GM12878 (cell line): ENCODE measurements at regions not wholly inside any gene's neighbourhood (a gene's known extent, or its start where the extent isn't known, plus 50 kb on each side); places are given as distances from the start of the nearest gene placed in this dataset.

ENCODE experiments used
- ATAC-seq: fragments of 200-7000 bp; cut with Tn5 transposase; 3 replicates; pipeline ENCODE4 v1.9.1; 2020; ENCODE audit warnings: mild to moderate bottlenecking, moderate library complexity
- BruUV-seq: library from RNA; stranded (reverse); fragments of 400-500 nt; replicated peaks from 2 replicates; lab custom pipeline; 2021; lab: Mats Ljungman, UMichigan
- CTCF ChIA-PET: fragments of 300-600 bp; sonication (Branson Sonifier 250); formaldehyde crosslinking; extraction: SDS; loops from one replicate; lab custom pipeline; 2021; ENCODE audit warnings: inconsistent platforms; lab: Yijun Ruan, JAX
- POLR2A ChIA-PET: fragments of 350-600 bp; formaldehyde crosslinking; extraction: SDS; loops from one replicate; lab custom pipeline; 2021; ENCODE audit warnings: inconsistent platforms; lab: Charles Lee
- RAD21 ChIA-PET: fragments of 300-600 bp; sonication (Branson Sonifier 250); formaldehyde crosslinking; loops from one replicate; lab custom pipeline; 2023; ENCODE audit warnings: antibody characterized with exemption; ENCODE audit not compliant: unreplicated experiment; lab: Charles Lee
- SMC1A ChIA-PET: fragments of 300-600 bp; sonication (Branson Sonifier 250); formaldehyde crosslinking; loops from one replicate; lab custom pipeline; 2023; ENCODE audit not compliant: unreplicated experiment, uncharacterized antibody; lab: Charles Lee
- DNase-seq: peaks from one replicate; pipeline ENCODE4 v3.0.0-alpha.2; 2011; ENCODE audit warnings: low read depth, low spot score
- FAIRE-seq: peaks from 3 replicates; lab custom pipeline; 2011; peaks lifted over from hg19 to GRCh38; lab: Jason Lieb, UNC
- H2AFZ ChIP-seq: 2 replicates; pipeline ENCODE4 v1.6.0; 2011; ENCODE audit warnings: low read depth, low read length, control low read depth; ENCODE audit not compliant: control insufficient read depth
- H3K27ac ChIP-seq: 2 replicates; pipeline ENCODE4 v1.5.1; 2011; ENCODE audit warnings: control low read depth; ENCODE audit not compliant: control insufficient read depth, insufficient read depth
- H3K27me3 ChIP-seq, 2 experiments: replicated peaks in 1 of 2; 2 replicates each; pipeline versions ENCODE4 v1.6.0 to v1.6.1; 2011; ENCODE audit warnings: low read length in 1 of 2; ENCODE audit not compliant: control insufficient read depth in 2 of 2, insufficient read depth in 2 of 2
- H3K36me3 ChIP-seq, 2 experiments: 2 replicates each; pipeline ENCODE4 v1.5.1; 2011; ENCODE audit warnings: low read length in 1 of 2; ENCODE audit not compliant: control insufficient read depth in 2 of 2, insufficient read depth in 2 of 2
- H3K4me1 ChIP-seq: 2 replicates; pipeline ENCODE4 v1.6.1; 2011; ENCODE audit warnings: mild to moderate bottlenecking, low read length, moderate library complexity, mixed read lengths; ENCODE audit not compliant: control insufficient read depth, insufficient read depth
- H3K4me2 ChIP-seq: 2 replicates; pipeline ENCODE4 v1.6.0; 2011; ENCODE audit warnings: control low read depth; ENCODE audit not compliant: control insufficient read depth, insufficient read depth
- H3K4me3 ChIP-seq: fragments of 200-600 bp; sonication (generic); 2 replicates; pipeline ENCODE4 v1.5.1; 2016
- H3K79me2 ChIP-seq: 2 replicates; pipeline ENCODE4 v1.6.0; 2011; ENCODE audit warnings: low read length; ENCODE audit not compliant: control insufficient read depth, insufficient read depth
- H3K9ac ChIP-seq: 2 replicates; pipeline ENCODE4 v1.8.0; 2011; ENCODE audit warnings: low read length, control low read depth, mixed read lengths; ENCODE audit not compliant: control insufficient read depth, insufficient read depth
- H3K9me3 ChIP-seq: replicated peaks from 3 replicates; pipeline ENCODE4 v1.5.1; 2011; ENCODE audit warnings: mild to moderate bottlenecking, low read length; ENCODE audit not compliant: control insufficient read depth, insufficient read depth
- H4K20me1 ChIP-seq: 2 replicates; pipeline ENCODE4 v1.6.0; 2011; ENCODE audit not compliant: control insufficient read depth, insufficient read depth
- CEBPZ ChIP-seq: fragments of 150-350 bp; IDR thresholded peaks from 2 replicates; pipeline ENCODE4 v1.6.1; 2016; ENCODE audit warnings: low read depth, low read length
- DPF2 ChIP-seq: fragments of 450-650 bp; IDR thresholded peaks from 2 replicates; pipeline ENCODE4 v1.6.1; 2017; ENCODE audit warnings: mild to moderate bottlenecking
- FOS ChIP-seq: IDR thresholded peaks from 3 replicates; pipeline ENCODE4 v1.6.1; 2011; ENCODE audit warnings: borderline replicate concordance; ENCODE audit not compliant: insufficient read length; ENCODE audit errors: extremely low read depth
- GATAD2B ChIP-seq: fragments of 450-650 bp; conservative IDR thresholded peaks from 2 replicates; pipeline ENCODE4 v1.6.1; 2017; ENCODE audit warnings: low read depth, mild to moderate bottlenecking, moderate library complexity
- HDGF ChIP-seq: fragments of 450-650 bp; IDR thresholded peaks from 2 replicates; pipeline ENCODE4 v1.6.1; 2016; ENCODE audit warnings: antibody characterized with exemption
- IRF3 ChIP-seq: fragments of 450-650 bp; IDR thresholded peaks from 2 replicates; pipeline ENCODE4 v1.6.1; 2014; ENCODE audit warnings: mild to moderate bottlenecking
- MEF2A ChIP-seq: IDR thresholded peaks from 2 replicates; pipeline ENCODE4 v1.6.1; 2011; ENCODE audit warnings: low read depth, mild to moderate bottlenecking, low read length, moderate library complexity; ENCODE audit not compliant: insufficient read depth
- MXI1 ChIP-seq: fragments of 150-350 bp; IDR thresholded peaks from 2 replicates; pipeline ENCODE4 v1.6.1; 2011; ENCODE audit warnings: low read depth, mild to moderate bottlenecking, inconsistent platforms, low read length, improper control_type of control experiment
- NFXL1 ChIP-seq: fragments of 450-650 bp; IDR thresholded peaks from 2 replicates; pipeline ENCODE4 v1.6.1; 2017; ENCODE audit warnings: antibody characterized with exemption, mild to moderate bottlenecking, borderline replicate concordance
- NFYA ChIP-seq: IDR thresholded peaks from 2 replicates; pipeline ENCODE4 v1.6.1; 2011; ENCODE audit warnings: low read depth, mild to moderate bottlenecking, low read length, improper control_type of control experiment, borderline replicate concordance
- NR2C2 ChIP-seq: IDR thresholded peaks from 2 replicates; pipeline ENCODE4 v1.6.1; 2011; ENCODE audit warnings: borderline replicate concordance, low read depth; ENCODE audit not compliant: control insufficient read depth, insufficient read length
- POLR2A ChIP-seq: IDR thresholded peaks from 2 replicates; pipeline ENCODE4 v1.6.1; 2011; ENCODE audit warnings: low read depth, mild to moderate bottlenecking, low read length
- RELA ChIP-seq: fragments of 450-650 bp; IDR thresholded peaks from 2 replicates; pipeline ENCODE4 v1.8.0; 2014; ENCODE audit warnings: borderline replicate concordance; ENCODE audit not compliant: partially characterized antibody
- SRF ChIP-seq, 2 experiments: IDR thresholded peaks; 2 replicates each; pipeline ENCODE4 v1.6.1; 2011; ENCODE audit warnings: low read depth in 2 of 2, low read length in 2 of 2, mild to moderate bottlenecking in 1 of 2, moderate library complexity in 1 of 2
- USF2 ChIP-seq: IDR thresholded peaks from 2 replicates; pipeline ENCODE4 v1.6.1; 2011; ENCODE audit warnings: low read depth, low read length, improper control_type of control experiment, borderline replicate concordance
- WGBS: methylation state at CpG from one replicate; pipeline ENCODE4 v1.1.6; 2016; ENCODE audit warnings: low lambda C conversion rate; ENCODE audit not compliant: insufficient replicate concordance, insufficient coverage; ENCODE audit errors: missing lambda C conversion rate; 5-methylcytosine and 5-hydroxymethylcytosine counted together
- in situ Hi-C: fragments of 300-500 bp; cut with MboI; formaldehyde crosslinking; loops from 9 replicates; pipeline ENCODE4 v1.14.3; 2018; ENCODE audit warnings: mixed read lengths
- intact Hi-C: fragments of 100-400 bp; cut with micrococcal nuclease; formaldehyde crosslinking; loops from one replicate; pipeline ENCODE4 v1.14.2; 2022; ENCODE audit not compliant: unreplicated experiment

- ChIA-PET CTCF (no interaction called here), POLR2A (no interaction called here), RAD21 (no interaction called here), SMC1A (no interaction called here)
- FAIRE-seq (no peak), DNase-seq (no peak), ATAC-seq (no peak)
- H3K9ac ChIP-seq: no peak overlapping the region
- 58% methylated on average over 3 of the region's 3 CpGs for WGBS
- intact Hi-C loops: no loop called here
- H3K9me3 ChIP-seq: no peaks in the 10 kb centered on the region
- H3K27me3 ChIP-seq: no peaks in the 10 kb centered on the region; a peak in 1 of 4 replicates
- no peaks in the 10 kb centered on the region for H4K20me1 ChIP-seq
- TF ChIP-seq NFXL1 (no peak), NFYA (no peak)
- H2AFZ ChIP-seq: no peak overlapping the region
- BruUV-seq: no TSS peak
- no peaks in the 10 kb centered on the region for H3K36me3 ChIP-seq
- H3K4me2 ChIP-seq: no peak overlapping the region
- in situ Hi-C loops: no loop called here
- no peaks in the 10 kb centered on the region for H3K79me2 ChIP-seq
- no peak overlapping the region for H3K4me3 ChIP-seq
- H3K4me1 ChIP-seq: no peaks in the 10 kb centered on the region
- no peak overlapping the region for H3K27ac ChIP-seq
Observed at GRCh38 chr13:76421011-76421410, 465.2 kb downstream of the KCTD12 start.

GRCh38 chr13:76418404-76418803, 467.8 kb downstream of the KCTD12 start:
- POLR2A ChIA-PET: no interaction called here
- SMC1A ChIA-PET: no interaction called here
- in situ Hi-C loops (no loop called here), intact Hi-C loops (no loop called here)
- Histone ChIP-seq H4K20me1 (no peaks in the 10 kb centered on the region), H3K27me3 (no peaks in the 10 kb centered on the region; a peak in 1 of 4 replicates), H3K9me3 (no peaks in the 10 kb centered on the region), H3K4me2 (no peak overlapping the region), H3K4me3 (no peak overlapping the region), H3K36me3 (no peaks in the 10 kb centered on the region), H2AFZ (no peak overlapping the region), H3K9ac (no peak overlapping the region), H3K79me2 (no peaks in the 10 kb centered on the region), H3K4me1 (no peaks in the 10 kb centered on the region), H3K27ac (no peak overlapping the region)
- RAD21 ChIA-PET: no interaction called here
- CTCF ChIA-PET: no interaction called here
- BruUV-seq: no TSS peak
- DNase-seq: no peak
- no peak for ATAC-seq
- FAIRE-seq: no peak
- 5% methylated on average over 2 of the region's 2 CpGs for WGBS
- TF ChIP-seq IRF3 (no peak), FOS (no peak), USF2 (no peak), GATAD2B (no peak), HDGF (no peak), RELA (no peak), MEF2A (no peak), CEBPZ (no peak), NR2C2 (no peak), MXI1 (no peak), DPF2 (no peak), POLR2A (no peak), SRF (IDR thresholded peaks at IDR 0.05; ENCODE audit: low read depth in 2 of 2, low read length in 2 of 2) (no peak)
